Testis (tissue), 2 donors: ENCODE measurements at regions not wholly inside any gene's neighbourhood (a gene's known extent, or its start where the extent isn't known, plus 50 kb on each side); places are given as distances from the start of the nearest gene placed in this dataset.

ENCODE experiments used
- DNase-seq: peaks from one replicate; pipeline ENCODE4 v3.0.0-alpha.2; 2019
- H3K27ac ChIP-seq, 2 donors: fragments of 200-600 bp; sonication (generic); one replicate each; pipeline ENCODE4 v1.5.1; 2019
- H3K27me3 ChIP-seq: fragments of 200-600 bp; sonication (generic); one replicate; pipeline ENCODE4 v1.5.1; 2019
- H3K36me3 ChIP-seq: fragments of 200-600 bp; sonication (generic); one replicate; pipeline ENCODE4 v1.5.1; 2017; ENCODE audit warnings: low read depth; ENCODE audit errors: missing control alignments
- H3K4me1 ChIP-seq: fragments of 200-600 bp; sonication (generic); one replicate; pipeline ENCODE4 v1.5.1; 2019
- H3K4me3 ChIP-seq, 2 donors: fragments of 200-600 bp; sonication (generic); one replicate each; pipeline ENCODE4 v1.5.1; 2017 to 2019
- H3K9me3 ChIP-seq: fragments of 200-600 bp; sonication (generic); one replicate; pipeline ENCODE4 v1.5.1; 2017
- POLR2A ChIP-seq: fragments of 450-650 bp; IDR thresholded peaks from one replicate; pipeline ENCODE4 v1.6.1; 2017; ENCODE audit warnings: antibody characterized with exemption, mild to moderate bottlenecking, moderate library complexity
- WGBS, 2 donors: methylation state at CpG; one replicate each; pipeline ENCODE4 v1.1.5; 2018; 5-methylcytosine and 5-hydroxymethylcytosine counted together
- intact Hi-C: fragments of 100-400 bp; cut with DNase I; formaldehyde crosslinking; loops from one replicate; pipeline ENCODE4 v1.15.1; 2023; ENCODE audit warnings: low total_unique reads
- TF ChIP-seq, protein P1 (sequence below), 3 experiments: fragments of 450-650 bp in 2 of 3; fragments of 200-600 bp in 1 of 3; sonication (generic) in 1 of 3; IDR thresholded peaks; one replicate each; pipeline ENCODE4 v1.5.1; 2016 to 2019; ENCODE audit warnings: antibody characterized with exemption in 3 of 3, mild to moderate bottlenecking in 2 of 3, moderate library complexity in 1 of 3

DNA sequence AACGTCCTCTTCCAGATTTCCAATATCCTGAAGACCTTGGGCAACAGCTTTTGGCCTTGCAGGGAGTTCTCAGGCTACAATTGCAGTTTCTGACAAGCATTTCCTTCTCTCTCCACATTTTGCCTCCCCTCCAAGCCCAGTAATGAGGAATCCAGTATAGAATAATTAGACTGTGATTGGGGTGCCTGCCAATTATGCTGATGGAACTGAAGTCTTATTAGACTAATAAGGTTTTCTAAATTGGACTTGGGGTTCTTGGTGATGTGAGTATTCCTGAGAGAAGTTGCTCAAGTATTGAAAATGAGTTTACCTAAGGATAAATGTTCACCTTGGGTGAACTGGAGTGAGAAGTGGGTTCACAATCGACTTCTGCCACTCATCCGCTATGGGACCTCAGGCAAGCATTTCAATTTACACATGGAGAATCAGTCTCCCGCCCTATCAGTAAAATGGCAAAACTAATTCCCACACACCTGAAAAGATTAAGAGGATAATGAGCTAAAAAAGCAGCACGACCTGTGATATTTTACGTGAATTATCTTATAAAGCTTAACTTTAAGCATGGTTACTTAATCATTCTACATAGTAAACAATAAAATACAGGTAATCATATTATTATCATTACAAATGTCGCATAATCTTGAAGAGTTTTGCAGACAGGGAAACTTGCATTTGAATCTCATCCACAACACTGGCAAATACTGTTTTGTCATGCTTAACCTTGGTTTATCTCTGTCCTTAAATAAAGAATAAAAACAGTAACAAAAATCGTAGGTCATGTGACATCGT, 628.0 kb downstream of the TMEM114 start:
- Histone ChIP-seq H3K4me3 (no peak overlapping the region), H3K27ac (no peak overlapping the region), H3K36me3 (no peaks in the 10 kb centered on the region), H3K9me3 (no peaks in the 10 kb centered on the region), H3K4me1 (no peaks in the 10 kb centered on the region), H3K27me3 (no peaks in the 10 kb centered on the region)
- TF ChIP-seq POLR2A = no peak
- intact Hi-C loops = no loop called here
- WGBS, 2 donors = 75 to 79% methylated on average over 9 of the region's 9 CpGs
- no peak for DNase-seq

DNA sequence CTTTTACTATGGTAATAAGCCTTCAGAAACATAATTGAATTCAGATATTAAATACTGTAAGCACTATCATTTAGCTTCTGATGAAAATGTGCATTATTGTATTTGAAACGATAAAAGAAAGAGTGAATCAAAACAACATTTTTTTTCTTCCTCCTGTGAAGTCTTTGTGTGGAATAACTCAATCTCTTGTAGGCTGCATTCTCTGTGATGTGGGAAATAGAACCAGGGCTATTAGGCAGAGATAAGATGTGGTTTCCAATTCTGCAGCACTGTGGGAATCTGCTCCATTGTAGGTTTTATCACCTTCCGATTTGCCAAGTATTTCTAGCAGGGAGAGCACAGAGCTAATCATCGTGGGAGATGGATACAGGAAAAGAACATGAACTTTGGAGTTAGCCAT, 624.5 kb downstream of the RBFOX1 start:
- Histone ChIP-seq H3K4me1 (no peaks in the 10 kb centered on the region), H3K4me3 (no peak overlapping the region), H3K9me3 (no peaks in the 10 kb centered on the region), H3K27ac (no peak overlapping the region), H3K27me3 (no peaks in the 10 kb centered on the region), H3K36me3 (no peaks in the 10 kb centered on the region)
- TF ChIP-seq, protein P1, sequence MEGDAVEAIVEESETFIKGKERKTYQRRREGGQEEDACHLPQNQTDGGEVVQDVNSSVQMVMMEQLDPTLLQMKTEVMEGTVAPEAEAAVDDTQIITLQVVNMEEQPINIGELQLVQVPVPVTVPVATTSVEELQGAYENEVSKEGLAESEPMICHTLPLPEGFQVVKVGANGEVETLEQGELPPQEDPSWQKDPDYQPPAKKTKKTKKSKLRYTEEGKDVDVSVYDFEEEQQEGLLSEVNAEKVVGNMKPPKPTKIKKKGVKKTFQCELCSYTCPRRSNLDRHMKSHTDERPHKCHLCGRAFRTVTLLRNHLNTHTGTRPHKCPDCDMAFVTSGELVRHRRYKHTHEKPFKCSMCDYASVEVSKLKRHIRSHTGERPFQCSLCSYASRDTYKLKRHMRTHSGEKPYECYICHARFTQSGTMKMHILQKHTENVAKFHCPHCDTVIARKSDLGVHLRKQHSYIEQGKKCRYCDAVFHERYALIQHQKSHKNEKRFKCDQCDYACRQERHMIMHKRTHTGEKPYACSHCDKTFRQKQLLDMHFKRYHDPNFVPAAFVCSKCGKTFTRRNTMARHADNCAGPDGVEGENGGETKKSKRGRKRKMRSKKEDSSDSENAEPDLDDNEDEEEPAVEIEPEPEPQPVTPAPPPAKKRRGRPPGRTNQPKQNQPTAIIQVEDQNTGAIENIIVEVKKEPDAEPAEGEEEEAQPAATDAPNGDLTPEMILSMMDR (IDR thresholded peaks at IDR 0.05) = no peak
- no peak for TF ChIP-seq POLR2A
- intact Hi-C loops = no loop called here
- no peak for DNase-seq
- 57 to 66% methylated on average over 3 of the region's 3 CpGs for WGBS, 2 donors

DNA sequence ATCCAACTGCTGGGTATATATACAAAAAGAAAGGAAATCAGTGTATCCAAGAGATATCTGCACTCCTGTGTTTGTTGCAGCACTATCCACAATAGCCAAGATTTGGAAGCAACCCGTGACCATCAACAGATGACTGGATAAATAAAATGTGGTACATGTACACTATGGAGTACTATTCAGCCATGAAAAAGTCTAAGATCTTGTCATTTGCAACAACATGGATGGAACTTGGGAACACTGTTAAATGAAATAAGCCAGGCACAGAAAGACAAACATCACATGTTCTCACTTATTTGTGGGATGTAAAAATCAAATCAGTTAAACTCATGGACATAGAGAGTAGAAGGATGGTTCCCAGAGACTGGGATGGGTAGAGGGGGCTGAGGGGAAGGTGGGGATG, 620.7 kb downstream of the RBFOX1 start:
- DNase-seq = no peak
- H3K4me1 ChIP-seq = no peaks in the 10 kb centered on the region
- intact Hi-C loops = no loop called here
- no peak for TF ChIP-seq POLR2A
- TF ChIP-seq, protein P1 (IDR thresholded peaks at IDR 0.05) = no peak
- WGBS, 2 donors = 86 to 92% methylated on average over 1 of the region's 1 CpG
- no peak overlapping the region for H3K27ac ChIP-seq
- no peaks in the 10 kb centered on the region for H3K9me3 ChIP-seq
- H3K4me3 ChIP-seq = no peak overlapping the region
- no peaks in the 10 kb centered on the region for H3K27me3 ChIP-seq
- no peaks in the 10 kb centered on the region for H3K36me3 ChIP-seq

DNA sequence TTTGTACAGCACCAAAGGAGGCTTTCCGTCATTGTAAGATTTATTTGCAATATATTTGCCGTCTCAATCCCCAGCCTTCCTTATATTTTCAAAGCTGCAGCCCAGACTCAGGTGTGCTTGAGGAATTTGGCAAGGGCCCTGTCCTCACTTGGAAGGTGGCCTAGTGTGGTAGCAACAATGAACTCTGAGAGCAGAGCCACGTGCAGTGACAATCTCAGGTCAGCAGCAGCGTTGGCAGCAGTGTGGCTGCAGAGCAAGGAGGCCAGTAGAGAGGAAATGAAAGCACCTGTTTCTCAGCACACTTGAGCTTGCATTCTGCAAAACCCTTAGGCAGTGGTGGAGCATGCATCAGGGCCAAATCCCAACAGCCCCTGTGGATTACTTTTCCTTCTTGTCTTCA, 613.5 kb downstream of the RBFOX1 start:
- WGBS, 2 donors = 54 to 56% methylated on average over 4 of the region's 4 CpGs
- no peaks in the 10 kb centered on the region for H3K27me3 ChIP-seq
- H3K4me3 ChIP-seq = no peak overlapping the region
- no peak for TF ChIP-seq POLR2A
- TF ChIP-seq, protein P1 (IDR thresholded peaks at IDR 0.05) = no peak
- H3K27ac ChIP-seq = no peak overlapping the region
- DNase-seq = no peak
- intact Hi-C loops = no loop called here
- no peaks in the 10 kb centered on the region for H3K4me1 ChIP-seq
- H3K9me3 ChIP-seq = no peaks in the 10 kb centered on the region
- no peaks in the 10 kb centered on the region for H3K36me3 ChIP-seq

DNA sequence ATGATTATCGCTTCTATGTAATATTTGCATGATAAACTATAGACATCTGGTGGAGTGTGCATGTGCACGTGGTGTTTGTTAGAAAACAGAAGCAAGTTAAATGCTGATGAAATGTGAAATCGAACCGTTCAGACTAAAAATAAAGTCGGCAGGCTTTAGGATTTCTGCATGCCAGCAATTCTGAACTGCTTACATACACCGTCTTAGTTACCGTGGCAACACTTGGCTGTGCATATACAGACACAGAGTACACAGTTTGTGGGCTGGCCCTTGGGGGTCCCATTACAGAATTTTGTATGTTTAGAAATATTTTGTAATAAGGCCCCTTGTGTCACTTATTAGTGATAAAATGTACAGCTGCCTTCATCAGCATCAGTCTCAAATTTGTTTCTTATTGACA, 605.5 kb downstream of the RBFOX1 start:
- Histone ChIP-seq H3K27me3 (no peaks in the 10 kb centered on the region), H3K4me3 (no peak overlapping the region), H3K27ac (no peak overlapping the region), H3K4me1 (no peaks in the 10 kb centered on the region), H3K36me3 (no peaks in the 10 kb centered on the region), H3K9me3 (no peaks in the 10 kb centered on the region)
- intact Hi-C loops = no loop called here
- WGBS, 2 donors = 66 to 75% methylated on average over 7 of the region's 7 CpGs
- DNase-seq = no peak
- TF ChIP-seq, protein P1 (IDR thresholded peaks at IDR 0.05) = no peak
- no peak for TF ChIP-seq POLR2A
